ENCODE measurements at regions not wholly inside any gene's neighbourhood (a gene's known extent, or its start where the extent isn't known, plus 50 kb on each side); places are given as distances from the start of the nearest gene placed in this dataset.
A peak's percentile ranks its signal among the peaks of the same experiment; 100 is the strongest.

DNA sequence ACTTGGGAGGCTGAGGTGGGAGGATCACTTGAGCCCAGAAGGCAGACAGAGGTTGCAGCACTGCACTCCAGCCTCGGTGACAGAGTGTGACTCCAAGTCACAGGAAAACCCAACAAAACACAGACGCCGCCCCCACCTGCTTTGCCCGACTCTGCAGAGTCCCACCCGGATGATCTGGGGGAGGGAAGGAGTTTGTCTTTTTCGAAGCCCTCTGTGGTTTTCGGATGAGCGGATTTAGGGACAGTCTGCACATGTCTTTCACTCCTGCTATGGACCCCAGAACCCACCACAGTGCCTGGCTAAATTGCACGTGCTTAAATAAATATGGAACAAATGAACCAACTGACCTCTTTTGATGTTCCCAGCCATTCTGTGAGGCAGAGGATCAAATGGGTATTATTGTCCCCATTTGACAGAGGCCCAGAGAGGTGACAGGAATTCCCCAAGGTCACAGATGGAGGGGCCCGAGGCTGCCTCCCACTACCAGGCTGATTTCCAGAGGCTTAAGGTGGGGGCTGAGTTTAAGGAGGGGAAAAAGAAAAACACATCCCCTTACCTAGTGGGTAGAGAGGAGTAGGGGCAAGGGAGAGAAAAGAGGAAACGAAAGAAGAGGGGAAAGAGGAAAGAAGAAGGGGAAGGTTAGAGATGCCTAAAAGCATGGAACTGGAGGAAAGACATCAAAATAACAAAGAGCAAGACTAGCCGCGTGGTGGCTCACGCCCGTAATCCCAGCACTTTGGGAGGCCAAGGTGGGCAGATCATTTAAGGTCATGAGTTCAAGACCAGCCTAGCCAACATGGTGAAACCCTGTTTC, 59.4 kb upstream of the TFRC start (continued):
- TF ChIP-seq ZBTB2 (IDR thresholded peaks at IDR 0.05) = no peak
- TF ChIP-seq EP300 (IDR thresholded peaks at IDR 0.05; ENCODE audit: low read length) = no peak
- TF ChIP-seq NUFIP1 (IDR thresholded peaks at IDR 0.05; ENCODE audit: partially characterized antibody) = no peak
- no peak for TF ChIP-seq YBX1 (IDR thresholded peaks at IDR 0.05)
- TF ChIP-seq ZBTB26 (CRISPR knock-in tag; IDR thresholded peaks at IDR 0.05) = 0 out of 2 replicates have a peak, but pooled peaks have one; percentile 42
- TF ChIP-seq ZNF644 (tag; IDR thresholded peaks at IDR 0.05; ENCODE audit: low read depth) = 0 out of 2 replicates have a peak, but pooled peaks have one; percentile 49
- TF ChIP-seq MTA2 (IDR thresholded peaks at IDR 0.05; ENCODE audit: low read depth) = no peak
- peak; percentile 75; the same call in 1 of the 2 replicates for TF ChIP-seq L3MBTL2 (IDR thresholded peaks at IDR 0.05)
- TF ChIP-seq ELF4 (CRISPR knock-in tag; IDR thresholded peaks at IDR 0.05) = no peak
- no peak for TF ChIP-seq NFIX (CRISPR knock-in tag; IDR thresholded peaks at IDR 0.05; ENCODE audit: low read depth)
- no peak for TF ChIP-seq TBL1XR1 (IDR thresholded peaks at IDR 0.05; ENCODE audit: low read length in 2 of 2)
- TF ChIP-seq PHF20 (IDR thresholded peaks at IDR 0.05; ENCODE audit: partially characterized antibody) = no peak
- TF ChIP-seq PYGO2 (tag; IDR thresholded peaks at IDR 0.05) = 0 out of 2 replicates have a peak, but pooled peaks have one; percentile 6
- TF ChIP-seq, protein P1, sequence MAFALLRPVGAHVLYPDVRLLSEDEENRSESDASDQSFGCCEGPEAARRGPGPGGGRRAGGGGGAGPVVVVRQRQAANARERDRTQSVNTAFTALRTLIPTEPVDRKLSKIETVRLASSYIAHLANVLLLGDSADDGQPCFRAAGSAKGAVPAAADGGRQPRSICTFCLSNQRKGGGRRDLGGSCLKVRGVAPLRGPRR (CRISPR knock-in tag; IDR thresholded peaks at IDR 0.05) = no peak
- peak; percentile 15; the same call in 1 of the 2 replicates for TF ChIP-seq CXXC5 (CRISPR knock-in tag; IDR thresholded peaks at IDR 0.05)
- TF ChIP-seq RAD21 (CRISPR knock-in tag; conservative IDR thresholded peaks at IDR 0.05 in 1 of 2, IDR thresholded peaks at IDR 0.05 in 1 of 2) = 0 out of 4 replicates have a peak, but pooled peaks of 1 of the 2 experiments have one; percentile 2
- TF ChIP-seq RFX5 (IDR thresholded peaks at IDR 0.05; ENCODE audit: low read depth, low read length) = no peak
- TF ChIP-seq ZNF592 (IDR thresholded peaks at IDR 0.05) = peak; percentile 90
- TF ChIP-seq SMAD4 (CRISPR knock-in tag; conservative IDR thresholded peaks at IDR 0.05) = peak; percentile 32
- no peak for TF ChIP-seq ZNF316 (IDR thresholded peaks at IDR 0.05)
- no peak for TF ChIP-seq EWSR1 (IDR thresholded peaks at IDR 0.05; ENCODE audit: borderline replicate concordance, low read depth, partially characterized antibody)
- TF ChIP-seq FOSL1 (tag; conservative IDR thresholded peaks at IDR 0.05) = no peak
- TF ChIP-seq ZNF780A (CRISPR knock-in tag; IDR thresholded peaks at IDR 0.05) = no peak

All from K562 (cell line).